Panc1 (cell line): ENCODE measurements at regions not wholly inside any gene's neighbourhood (a gene's known extent, or its start where the extent isn't known, plus 50 kb on each side); places are given as distances from the start of the nearest gene placed in this dataset.

Source experiments
- CTCF ChIP-seq: fragments of 450-650 bp; IDR thresholded peaks from 2 replicates; pipeline ENCODE4 v1.5.1; 2017; ENCODE audit warnings: mild to moderate bottlenecking
- POLR2AphosphoS5 ChIP-seq: IDR thresholded peaks from 2 replicates; pipeline ENCODE4 v1.6.1; 2012; ENCODE audit warnings: mild to moderate bottlenecking, low read depth, low read length, moderate library complexity
- REST ChIP-seq, 2 experiments: IDR thresholded peaks; 2 replicates each; pipeline ENCODE4 v1.6.1; 2011 to 2012; ENCODE audit warnings: low read depth in 2 of 2, control low read depth in 1 of 2, low read length in 1 of 2, mild to moderate bottlenecking in 1 of 2, moderate library complexity in 1 of 2; ENCODE audit not compliant: insufficient read depth in 1 of 2
- SIN3A ChIP-seq: IDR thresholded peaks from 2 replicates; pipeline ENCODE4 v1.6.1; 2012; ENCODE audit warnings: low read depth, mild to moderate bottlenecking, low read length, moderate library complexity, borderline replicate concordance; ENCODE audit not compliant: insufficient read depth
- TCF7L2 ChIP-seq: IDR thresholded peaks from 2 replicates; pipeline ENCODE4 v1.6.1; 2011; ENCODE audit warnings: mild to moderate bottlenecking, low read depth, low read length, inconsistent platforms

DNA sequence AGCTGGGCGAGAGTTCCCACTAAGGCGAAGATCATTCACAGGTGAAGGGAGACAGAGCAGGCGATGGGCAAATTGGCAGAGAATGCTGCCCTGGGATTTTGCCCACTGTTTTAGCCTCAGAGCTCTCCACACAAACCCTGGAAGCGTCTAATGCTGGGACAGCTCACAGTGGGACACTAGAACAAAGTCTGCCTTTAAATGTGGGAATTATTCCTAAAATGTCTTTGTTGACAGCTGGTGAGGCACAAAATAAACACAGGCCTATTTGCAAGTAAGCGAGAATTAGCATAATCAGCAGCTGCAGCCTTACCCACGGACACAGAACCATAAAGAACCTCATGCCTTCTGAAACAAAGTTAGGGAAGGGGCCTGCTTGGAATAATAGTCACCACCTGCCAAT is 824.5 kb downstream of the AACS start:
- TF ChIP-seq CTCF (no peak), REST (IDR thresholded peaks at IDR 0.05; ENCODE audit: insufficient read depth in 1 of 2, low read depth in 2 of 2, low read length in 1 of 2) (no peak), POLR2AphosphoS5 (no peak), SIN3A (no peak), TCF7L2 (no peak)
